GM12875 (cell line): ENCODE measurements at regions not wholly inside any gene's neighbourhood (a gene's known extent, or its start where the extent isn't known, plus 50 kb on each side); places are given as distances from the start of the nearest gene placed in this dataset.

Source experiments
- H3K4me3 ChIP-seq: one replicate; pipeline ENCODE4 v1.5.1; 2011; ENCODE audit warnings: low read depth, low read length, control low read depth
- CTCF ChIP-seq: IDR thresholded peaks from 2 replicates; pipeline ENCODE4 v1.5.1; 2011; ENCODE audit warnings: low read depth, mild to moderate bottlenecking, control low read depth, inconsistent platforms, low read length, moderate library complexity, borderline replicate concordance; ENCODE audit not compliant: insufficient read depth

- no peak for TF ChIP-seq CTCF
- H3K4me3 ChIP-seq = no peak overlapping the region
Measured at GRCh38 chr10:4216726-4217125, 431.7 kb upstream of the KLF6 start.

- H3K4me3 ChIP-seq = no peak overlapping the region
Measured at GRCh38 chr10:4215963-4216575, 431.1 kb upstream of the KLF6 start.

DNA sequence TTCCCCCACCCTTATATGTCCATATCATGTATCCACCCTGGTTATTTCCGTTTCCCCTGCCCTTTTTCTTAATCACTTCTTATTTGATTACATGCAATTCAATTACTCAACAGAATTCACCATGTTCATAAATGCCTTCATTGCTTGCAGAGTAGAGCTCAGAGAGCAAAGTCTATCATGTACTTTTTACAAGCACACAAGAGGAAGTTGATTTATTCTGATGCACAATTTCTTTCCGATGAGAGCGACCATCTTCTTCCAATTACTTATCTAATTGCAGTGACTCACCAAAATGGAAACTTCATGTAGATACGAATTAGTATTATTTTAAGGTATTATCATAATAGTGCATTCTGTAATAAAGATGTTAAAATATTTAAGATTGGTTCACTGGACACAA lies 430.5 kb upstream of the KLF6 start:
- TF ChIP-seq CTCF = no peak
- no peak overlapping the region for H3K4me3 ChIP-seq

More at GRCh38 chr10:4215963-4216575, 431.1 kb upstream of the KLF6 start:
- TF ChIP-seq CTCF = no peak

GRCh38 chr10:4214908-4215307 lies 429.9 kb upstream of the KLF6 start:
- no peak overlapping the region for H3K4me3 ChIP-seq
- no peak for TF ChIP-seq CTCF

DNA sequence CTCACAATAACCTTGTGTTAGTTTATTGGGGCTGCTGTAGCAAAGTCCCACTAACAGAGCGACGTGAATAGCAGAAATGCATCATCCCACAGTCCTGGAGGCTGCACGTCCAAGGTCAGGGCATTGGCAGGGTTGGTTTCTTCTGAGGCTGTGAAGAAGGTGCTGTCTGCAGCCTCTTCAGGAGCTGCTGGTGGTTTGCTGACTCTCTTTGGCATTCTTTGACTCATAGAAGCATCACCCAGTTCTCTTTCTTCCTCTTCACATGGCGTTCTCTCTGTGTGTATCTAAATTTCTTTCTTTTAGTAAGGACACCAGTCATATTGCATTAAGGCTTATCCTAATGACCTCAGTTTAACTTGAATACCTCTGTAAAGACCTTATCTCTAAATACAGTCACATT lies 428.4 kb upstream of the KLF6 start:
- no peak for TF ChIP-seq CTCF
- H3K4me3 ChIP-seq = no peak overlapping the region

DNA sequence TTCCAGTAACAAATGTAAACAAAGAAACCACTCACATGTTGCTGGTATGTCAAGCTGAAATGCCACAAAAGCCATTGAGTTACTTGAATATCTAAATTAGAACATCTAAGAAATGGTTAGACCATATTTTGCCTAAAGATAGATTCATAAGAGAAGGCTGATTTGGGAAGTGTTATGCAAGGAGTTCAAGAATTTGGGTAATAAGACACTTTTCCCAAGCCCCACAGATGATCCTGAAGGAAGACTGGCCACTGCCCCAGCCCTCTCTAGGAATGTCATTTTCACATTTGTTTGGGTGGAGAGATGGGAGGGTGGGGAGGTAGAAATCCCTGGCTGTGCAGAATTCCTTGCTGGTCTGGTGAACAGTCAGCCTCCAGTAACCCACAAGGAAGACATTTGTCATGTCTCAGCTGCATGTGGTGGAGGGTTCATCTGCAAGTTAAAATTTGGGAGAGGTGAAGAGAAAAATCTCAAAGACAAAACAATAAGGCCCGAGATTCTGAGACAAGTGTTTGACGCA lies 427.2 kb upstream of the KLF6 start:
- no peak overlapping the region for H3K4me3 ChIP-seq
- no peak for TF ChIP-seq CTCF

- H3K4me3 ChIP-seq = no peak overlapping the region
- TF ChIP-seq CTCF = no peak
Measured at GRCh38 chr10:4208499-4208898, 423.5 kb upstream of the KLF6 start.
